GM12891 (cell line): ENCODE measurements at regions not wholly inside any gene's neighbourhood (a gene's known extent, or its start where the extent isn't known, plus 50 kb on each side); places are given as distances from the start of the nearest gene placed in this dataset.

ENCODE experiments used
- DNase-seq: peaks from one replicate; pipeline ENCODE4 v3.0.0; 2011; ENCODE audit warnings: low spot score; ENCODE audit not compliant: insufficient read length
- FAIRE-seq: peaks from 2 replicates; lab custom pipeline; 2011; peaks lifted over from hg19 to GRCh38; lab: Jason Lieb, UNC
- PAX5 ChIP-seq: IDR thresholded peaks from 2 replicates; pipeline ENCODE4 v1.6.1; 2011; ENCODE audit warnings: low read length, moderate library complexity, mild to moderate bottlenecking; ENCODE audit not compliant: insufficient read depth, severe bottlenecking
- POLR2A ChIP-seq: IDR thresholded peaks from 2 replicates; pipeline ENCODE4 v1.6.1; 2011; ENCODE audit warnings: low read depth, low read length, control low read depth
- POLR2AphosphoS5 ChIP-seq: IDR thresholded peaks from 2 replicates; pipeline ENCODE4 v1.6.1; 2011; ENCODE audit warnings: low read depth, low read length, control low read depth
- POU2F2 ChIP-seq: IDR thresholded peaks from 2 replicates; pipeline ENCODE4 v1.6.1; 2011; ENCODE audit warnings: low read depth, mild to moderate bottlenecking, control low read depth, low read length, moderate library complexity
- SPI1 ChIP-seq: IDR thresholded peaks from 2 replicates; pipeline ENCODE4 v1.6.1; 2011; ENCODE audit warnings: low read depth, low read length, control low read depth
- TAF1 ChIP-seq: IDR thresholded peaks from 2 replicates; pipeline ENCODE4 v1.6.1; 2011; ENCODE audit warnings: low read depth, low read length, control low read depth

DNA sequence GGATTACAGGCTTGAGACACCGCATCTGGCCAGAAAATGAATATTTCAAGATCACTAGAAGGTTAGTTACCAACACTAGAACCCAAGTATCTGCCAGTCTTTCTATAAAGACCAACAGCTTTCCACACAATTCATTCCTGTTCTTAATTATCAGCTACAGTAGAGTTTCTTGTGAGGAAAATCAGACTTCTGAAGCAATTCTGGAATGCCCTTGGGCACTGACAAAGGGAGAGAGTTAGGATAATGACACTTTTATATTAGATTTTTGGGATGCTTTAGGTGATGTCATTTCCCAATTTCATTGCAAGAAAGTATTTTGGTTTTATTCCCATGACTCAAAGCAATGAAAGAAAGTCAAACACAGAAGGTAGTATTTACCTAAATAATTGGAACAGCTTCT lies 497.0 kb upstream of the TUSC1 start:
- DNase-seq = no peak
- no peak for FAIRE-seq
- TF ChIP-seq TAF1 (no peak), POU2F2 (no peak), POLR2A (no peak), PAX5 (no peak), POLR2AphosphoS5 (no peak), SPI1 (no peak)

DNA sequence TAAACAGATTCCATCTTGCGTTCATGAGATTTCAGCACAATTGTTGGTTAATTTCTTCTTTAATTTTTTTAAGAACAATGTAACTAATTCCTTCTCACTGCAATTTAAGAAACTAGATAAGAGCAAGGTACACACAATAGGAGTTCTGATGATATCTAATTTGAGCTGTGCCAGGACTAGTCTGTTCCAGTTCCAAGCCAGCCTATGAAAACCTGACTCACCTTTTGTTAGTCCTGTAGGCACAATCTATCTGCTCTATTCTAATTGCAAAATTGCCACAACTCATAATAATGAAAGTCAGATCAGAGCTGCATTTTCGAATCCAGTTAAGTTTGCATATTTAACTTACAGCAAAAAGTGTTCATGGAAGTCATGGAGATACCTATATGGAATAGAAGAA lies 494.1 kb upstream of the TUSC1 start:
- FAIRE-seq (no peak), DNase-seq (no peak)
- TF ChIP-seq POLR2AphosphoS5 (no peak), SPI1 (no peak), TAF1 (no peak), POLR2A (no peak), POU2F2 (no peak), PAX5 (no peak)

DNA sequence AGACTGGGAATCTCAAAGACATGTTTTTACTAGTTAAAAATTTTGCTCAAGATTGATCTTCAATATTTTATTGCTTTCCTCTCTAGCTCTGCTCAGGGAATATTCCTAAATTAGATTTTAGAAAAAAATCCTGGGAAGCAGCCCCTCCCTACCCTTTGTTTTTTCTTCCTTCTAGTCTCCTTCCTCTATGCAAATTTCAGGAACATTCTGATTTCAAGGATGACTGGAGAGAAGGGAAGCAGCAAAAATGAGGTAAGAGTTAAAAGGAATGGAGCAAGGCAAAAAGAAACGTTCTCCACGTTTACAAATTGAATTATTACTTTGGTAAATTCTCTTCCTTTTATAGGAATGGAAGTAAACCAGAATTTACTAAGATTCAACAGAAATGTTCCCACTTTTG lies 493.4 kb upstream of the TUSC1 start:
- no peak for TF ChIP-seq SPI1
- no peak for TF ChIP-seq POLR2AphosphoS5
- no peak for DNase-seq
- FAIRE-seq = no peak

DNA sequence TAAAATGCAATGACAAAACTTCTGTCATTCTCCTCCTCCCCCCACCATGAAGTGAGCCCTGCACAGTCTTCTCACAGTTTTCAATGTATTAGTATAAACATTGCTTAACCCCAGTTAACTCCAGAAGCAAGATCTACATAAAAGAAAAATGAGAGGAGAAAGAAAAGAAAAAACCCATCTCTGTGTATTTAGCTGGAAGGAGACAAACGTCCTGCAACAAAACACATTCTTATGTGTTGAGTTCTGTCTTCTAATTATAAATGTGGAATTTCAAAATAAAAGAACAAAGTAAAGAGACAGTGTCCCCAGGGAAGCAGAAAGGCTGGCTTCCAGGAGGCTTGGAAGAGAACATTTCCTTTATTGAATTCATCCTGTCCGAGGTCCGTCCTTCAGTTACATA lies 491.9 kb upstream of the TUSC1 start:
- FAIRE-seq (no peak), DNase-seq (no peak)
- TF ChIP-seq POU2F2 (no peak), TAF1 (no peak), PAX5 (no peak), POLR2AphosphoS5 (no peak), POLR2A (no peak), SPI1 (no peak)

DNA sequence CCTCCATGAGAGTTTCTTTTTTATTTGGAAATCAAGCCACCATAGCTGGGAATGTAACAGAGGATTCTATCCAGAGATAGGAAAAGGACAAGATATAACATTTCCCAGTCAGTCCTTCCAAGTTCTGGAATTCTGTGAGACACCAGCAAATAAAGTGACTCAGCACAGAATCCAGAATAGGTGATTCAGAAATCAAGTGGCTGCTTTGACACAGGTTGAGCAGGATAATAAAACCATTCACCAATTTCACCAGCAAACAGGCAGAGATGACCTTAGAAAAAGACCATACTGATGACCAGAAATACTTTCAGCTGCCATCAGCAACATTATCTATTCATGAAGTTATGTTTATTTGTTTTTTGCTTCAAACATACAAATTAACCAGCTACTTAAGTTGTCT lies 491.5 kb upstream of the TUSC1 start:
- FAIRE-seq (no peak), DNase-seq (no peak)
- TF ChIP-seq TAF1 (no peak), POLR2A (no peak), POLR2AphosphoS5 (no peak), SPI1 (no peak), PAX5 (no peak), POU2F2 (no peak)

DNA sequence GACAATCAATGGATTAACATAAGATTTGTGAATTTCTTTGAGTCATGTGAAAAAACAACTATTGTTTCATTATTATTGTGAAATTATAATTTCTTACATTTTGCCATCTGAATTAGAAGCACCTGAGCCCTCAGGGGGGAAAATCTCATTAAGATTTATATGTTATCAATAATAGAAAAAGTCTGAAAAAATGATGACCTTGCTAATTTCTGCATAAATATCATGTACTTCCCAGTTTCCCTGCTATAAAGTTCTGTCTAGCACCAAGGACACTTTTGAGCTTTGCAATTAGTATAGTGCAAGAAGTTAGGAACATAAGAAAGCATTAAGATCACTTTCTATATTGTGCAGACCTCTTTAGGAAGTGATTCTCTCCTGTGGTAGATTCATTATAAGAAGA lies 488.3 kb upstream of the TUSC1 start:
- TF ChIP-seq SPI1 (no peak), PAX5 (no peak), POLR2AphosphoS5 (no peak), POLR2A (no peak), POU2F2 (no peak), TAF1 (no peak)
- FAIRE-seq (no peak), DNase-seq (no peak)

DNA sequence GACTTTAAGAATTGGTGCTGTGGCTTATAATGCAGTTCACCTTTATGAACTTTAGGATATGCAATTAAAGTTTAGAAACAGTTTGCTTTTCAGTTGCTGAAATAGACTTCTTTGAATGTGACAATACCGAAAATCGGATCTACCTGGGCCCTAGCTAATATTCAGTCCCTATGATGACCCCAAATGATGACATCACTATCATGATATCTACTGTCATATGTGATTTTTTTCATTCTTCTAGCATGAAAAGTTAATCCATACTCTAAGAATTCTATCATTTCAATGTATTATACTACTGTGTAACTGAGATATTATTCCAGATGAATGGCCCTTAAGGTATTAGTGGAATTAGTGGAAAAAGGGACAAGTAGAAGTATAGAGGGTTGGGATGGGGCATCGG lies 487.2 kb upstream of the TUSC1 start:
- DNase-seq (no peak), FAIRE-seq (no peak)
- TF ChIP-seq TAF1 (no peak), PAX5 (no peak), POU2F2 (no peak), POLR2A (no peak), POLR2AphosphoS5 (no peak), SPI1 (no peak)

DNA sequence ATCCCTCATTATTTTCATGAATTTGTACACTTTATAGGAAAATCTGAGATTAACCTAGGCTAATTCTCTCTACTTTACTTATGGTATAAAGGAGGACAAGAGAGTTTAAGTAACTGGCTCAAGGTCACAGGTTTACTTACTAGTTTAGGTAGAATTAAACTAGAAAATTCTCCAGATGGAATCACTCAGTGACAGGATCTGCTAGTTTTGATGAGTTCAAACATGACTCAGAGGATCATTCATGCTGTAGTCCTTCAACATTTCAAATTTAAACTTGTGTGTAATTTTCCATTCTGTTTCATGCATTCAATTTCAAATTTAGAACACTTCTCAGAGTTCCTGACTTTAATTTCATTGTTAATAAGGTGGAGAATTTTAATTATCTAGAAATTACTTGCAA lies 485.7 kb upstream of the TUSC1 start:
- FAIRE-seq = no peak
- no peak for DNase-seq
- TF ChIP-seq POLR2AphosphoS5 (no peak), PAX5 (no peak), TAF1 (no peak), POLR2A (no peak), POU2F2 (no peak)

DNA sequence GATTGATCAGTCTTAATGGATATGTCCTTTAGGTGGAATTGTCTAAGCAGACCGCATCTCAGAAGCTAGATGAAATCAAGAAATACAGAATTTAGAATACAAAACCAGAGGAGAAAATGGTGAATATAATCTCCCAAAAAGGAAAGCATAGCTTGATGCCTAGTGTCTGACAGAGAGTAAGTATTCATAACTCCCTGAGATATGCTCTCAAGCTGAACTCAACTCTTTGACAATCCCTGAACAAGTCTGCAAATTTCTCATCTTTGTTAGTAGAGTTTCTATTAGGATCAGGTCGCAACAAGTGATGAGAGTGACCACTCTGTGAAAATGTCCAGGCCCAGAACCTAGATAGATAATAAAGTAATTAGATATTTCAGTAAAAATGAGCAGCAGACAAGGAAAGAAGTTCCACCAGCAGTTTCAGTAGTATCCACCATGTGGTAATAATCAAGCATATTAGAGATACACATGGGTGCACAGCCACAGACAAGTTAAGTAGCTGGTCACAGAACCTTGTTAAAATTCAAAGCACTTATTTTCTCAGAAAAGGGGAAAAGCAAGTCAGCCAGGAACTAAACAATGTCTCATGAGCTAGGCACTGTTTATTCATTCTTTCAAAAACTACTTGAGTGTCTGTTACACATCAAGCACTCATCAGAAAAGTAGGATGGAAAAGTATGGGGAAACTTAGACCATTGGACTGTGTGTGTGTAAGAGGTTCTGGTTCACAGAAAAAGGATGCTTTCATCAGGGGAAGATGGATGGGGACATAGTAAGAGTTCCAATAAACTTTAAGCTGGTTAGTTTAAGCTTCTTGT lies 481.5 kb upstream of the TUSC1 start:
- DNase-seq = no peak
- no peak for FAIRE-seq
- no peak for TF ChIP-seq TAF1
- TF ChIP-seq PAX5 = no peak
- TF ChIP-seq POU2F2 = no peak
- TF ChIP-seq POLR2A = no peak
- TF ChIP-seq POLR2AphosphoS5 = no peak
- TF ChIP-seq SPI1 = no peak

DNA sequence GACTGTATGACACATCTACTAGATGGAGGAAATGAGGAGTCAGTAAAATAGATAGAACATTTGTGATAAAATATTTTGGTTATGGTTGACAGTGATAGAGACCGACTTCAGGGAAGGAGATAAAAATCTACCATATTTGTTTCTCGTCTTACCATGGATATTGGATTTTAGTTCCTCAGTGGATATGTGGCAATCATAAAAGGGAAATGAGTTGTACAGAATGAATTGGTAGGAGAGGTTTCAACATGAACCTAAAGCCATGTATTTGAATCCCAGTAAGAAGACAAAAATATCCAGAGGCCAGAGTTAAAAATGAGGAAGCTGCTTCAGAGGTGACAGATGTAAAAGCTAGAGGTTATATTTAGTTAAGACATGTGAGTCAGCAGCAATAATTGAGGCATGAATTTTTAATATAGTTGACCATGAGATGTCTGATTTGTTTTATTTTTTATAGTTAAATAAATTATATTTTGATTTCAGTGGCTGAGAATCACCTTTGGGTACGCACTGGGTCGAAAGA lies 480.4 kb upstream of the TUSC1 start:
- DNase-seq (no peak), FAIRE-seq (no peak)
- TF ChIP-seq POLR2A (no peak), SPI1 (no peak), PAX5 (no peak), TAF1 (no peak), POLR2AphosphoS5 (no peak), POU2F2 (no peak)
